Parathyroid adenoma (tissue), 2 donors: ENCODE measurements at regions not wholly inside any gene's neighbourhood (a gene's known extent, or its start where the extent isn't known, plus 50 kb on each side); places are given as distances from the start of the nearest gene placed in this dataset.

ENCODE experiments used
- H2AFZ ChIP-seq: fragments of 300-600 bp; sonication (generic); one replicate; pipeline ENCODE4 v1.7.0; 2017; ENCODE audit warnings: antibody characterized with exemption, mild to moderate bottlenecking
- H3K27ac ChIP-seq: fragments of 300-600 bp; sonication (generic); one replicate; pipeline ENCODE4 v1.7.0; 2017
- H3K27me3 ChIP-seq: fragments of 300-600 bp; sonication (generic); one replicate; pipeline ENCODE4 v1.7.0; 2017; ENCODE audit warnings: low read length; ENCODE audit not compliant: control insufficient read depth, insufficient read depth
- H3K36me3 ChIP-seq: fragments of 300-600 bp; sonication (generic); one replicate; pipeline ENCODE4 v1.7.0; 2017; ENCODE audit warnings: low read length; ENCODE audit not compliant: control insufficient read depth, insufficient read depth
- H3K4me1 ChIP-seq: fragments of 300-600 bp; sonication (generic); one replicate; pipeline ENCODE4 v1.7.0; 2017; ENCODE audit warnings: control low read depth
- H3K4me2 ChIP-seq: fragments of 300-600 bp; sonication (generic); one replicate; pipeline ENCODE4 v1.7.0; 2017; ENCODE audit warnings: low read length
- H3K4me3 ChIP-seq: fragments of 300-600 bp; sonication (generic); one replicate; pipeline ENCODE4 v1.7.0; 2017; ENCODE audit warnings: low read depth, low read length
- H3K79me2 ChIP-seq: fragments of 300-600 bp; sonication (generic); one replicate; pipeline ENCODE4 v1.7.0; 2017; ENCODE audit warnings: control low read depth
- H3K9ac ChIP-seq: fragments of 300-600 bp; sonication (generic); one replicate; pipeline ENCODE4 v1.7.0; 2017; ENCODE audit warnings: mild to moderate bottlenecking
- H3K9me3 ChIP-seq: fragments of 300-600 bp; sonication (generic); one replicate; pipeline ENCODE4 v1.7.0; 2017; ENCODE audit warnings: low read length; ENCODE audit not compliant: control insufficient read depth
- TF ChIP-seq, protein P1 (sequence below): fragments of 300-600 bp; sonication (generic); IDR thresholded peaks from one replicate; pipeline ENCODE4 v1.7.0; 2017; ENCODE audit warnings: antibody characterized with exemption, mild to moderate bottlenecking
- donor health status: primary hyperparathyroidism.

GRCh38 chr2:37782721-37783371, 111.4 kb upstream of the CDC42EP3 start:
- H3K27me3 ChIP-seq = no peaks in the 10 kb centered on the region
- TF ChIP-seq, protein P1, sequence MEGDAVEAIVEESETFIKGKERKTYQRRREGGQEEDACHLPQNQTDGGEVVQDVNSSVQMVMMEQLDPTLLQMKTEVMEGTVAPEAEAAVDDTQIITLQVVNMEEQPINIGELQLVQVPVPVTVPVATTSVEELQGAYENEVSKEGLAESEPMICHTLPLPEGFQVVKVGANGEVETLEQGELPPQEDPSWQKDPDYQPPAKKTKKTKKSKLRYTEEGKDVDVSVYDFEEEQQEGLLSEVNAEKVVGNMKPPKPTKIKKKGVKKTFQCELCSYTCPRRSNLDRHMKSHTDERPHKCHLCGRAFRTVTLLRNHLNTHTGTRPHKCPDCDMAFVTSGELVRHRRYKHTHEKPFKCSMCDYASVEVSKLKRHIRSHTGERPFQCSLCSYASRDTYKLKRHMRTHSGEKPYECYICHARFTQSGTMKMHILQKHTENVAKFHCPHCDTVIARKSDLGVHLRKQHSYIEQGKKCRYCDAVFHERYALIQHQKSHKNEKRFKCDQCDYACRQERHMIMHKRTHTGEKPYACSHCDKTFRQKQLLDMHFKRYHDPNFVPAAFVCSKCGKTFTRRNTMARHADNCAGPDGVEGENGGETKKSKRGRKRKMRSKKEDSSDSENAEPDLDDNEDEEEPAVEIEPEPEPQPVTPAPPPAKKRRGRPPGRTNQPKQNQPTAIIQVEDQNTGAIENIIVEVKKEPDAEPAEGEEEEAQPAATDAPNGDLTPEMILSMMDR = no peak
- no peaks in the 10 kb centered on the region for H3K36me3 ChIP-seq
- H3K79me2 ChIP-seq = no peaks in the 10 kb centered on the region
- no peak overlapping the region for H3K4me2 ChIP-seq
- no peak overlapping the region for H3K4me3 ChIP-seq
- no peaks in the 10 kb centered on the region for H3K9me3 ChIP-seq
- no peaks in the 10 kb centered on the region for H3K4me1 ChIP-seq
- H2AFZ ChIP-seq = no peak overlapping the region
- no peak overlapping the region for H3K9ac ChIP-seq
- no peak overlapping the region for H3K27ac ChIP-seq

DNA sequence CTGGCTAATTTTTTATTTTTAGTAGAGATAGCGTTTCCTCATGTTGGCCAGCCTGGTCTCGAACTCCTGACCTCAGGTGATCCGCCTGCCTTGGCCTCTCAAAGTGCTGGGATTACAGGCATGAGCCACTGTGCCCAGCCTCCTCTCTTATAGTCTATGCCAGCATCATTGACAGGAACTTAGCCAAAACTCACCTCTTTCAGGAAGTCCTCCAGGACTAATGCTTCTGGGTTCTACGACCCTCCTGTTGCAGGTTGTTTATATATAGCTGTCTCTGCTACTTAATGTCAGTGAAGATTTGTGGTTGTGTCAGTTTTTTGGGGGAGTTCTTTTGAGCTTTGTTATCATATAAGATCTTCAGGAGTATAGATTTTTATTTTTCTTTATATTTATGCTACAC, 112.1 kb upstream of the CDC42EP3 start:
- TF ChIP-seq, protein P1 = no peak
- no peak overlapping the region for H3K27ac ChIP-seq
- no peak overlapping the region for H3K4me2 ChIP-seq
- H3K27me3 ChIP-seq = no peaks in the 10 kb centered on the region
- H3K79me2 ChIP-seq = no peaks in the 10 kb centered on the region
- H3K4me1 ChIP-seq = no peaks in the 10 kb centered on the region
- H2AFZ ChIP-seq = no peak overlapping the region
- no peak overlapping the region for H3K9ac ChIP-seq
- no peaks in the 10 kb centered on the region for H3K36me3 ChIP-seq
- H3K4me3 ChIP-seq = no peak overlapping the region
- H3K9me3 ChIP-seq = no peaks in the 10 kb centered on the region

DNA sequence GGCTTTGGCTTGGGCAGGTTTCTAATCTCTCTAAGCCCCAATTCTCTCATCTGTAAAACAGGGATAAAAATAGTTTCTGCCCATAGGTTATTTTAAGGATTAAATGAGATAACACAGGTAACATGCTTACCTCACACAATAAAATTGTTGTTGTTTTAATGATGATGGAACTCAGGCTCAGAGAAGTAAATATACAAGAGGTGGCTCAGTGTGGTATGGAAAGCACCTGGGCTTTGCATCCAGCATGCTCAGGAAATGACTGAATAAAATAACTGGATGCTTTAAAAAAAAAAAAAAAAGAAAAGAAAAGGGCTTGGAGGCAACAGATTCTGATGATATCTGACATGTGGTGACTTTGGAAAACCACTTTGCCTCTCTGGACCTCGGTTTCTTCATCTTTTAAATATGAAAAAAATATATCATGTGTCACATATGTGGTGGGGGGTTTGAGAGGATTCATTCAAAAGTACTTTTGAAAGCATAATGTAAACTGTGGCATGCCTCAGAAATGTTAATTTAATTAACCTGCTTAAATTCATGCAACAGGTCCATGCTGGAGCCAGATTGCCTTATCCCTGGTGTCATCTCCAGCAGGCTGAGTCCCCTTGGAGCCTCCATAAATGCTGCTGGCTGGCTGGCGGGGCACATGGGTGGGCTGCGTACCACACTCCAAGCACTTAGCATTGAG, 112.8 kb upstream of the CDC42EP3 start:
- no peaks in the 10 kb centered on the region for H3K79me2 ChIP-seq
- no peak overlapping the region for H3K4me2 ChIP-seq
- no peak overlapping the region for H3K4me3 ChIP-seq
- H3K27ac ChIP-seq = no peak overlapping the region
- no peaks in the 10 kb centered on the region for H3K36me3 ChIP-seq
- no peaks in the 10 kb centered on the region for H3K27me3 ChIP-seq
- H3K4me1 ChIP-seq = no peaks in the 10 kb centered on the region
- TF ChIP-seq, protein P1 = no peak
- H3K9ac ChIP-seq = no peak overlapping the region
- H3K9me3 ChIP-seq = no peaks in the 10 kb centered on the region
- no peak overlapping the region for H2AFZ ChIP-seq

DNA sequence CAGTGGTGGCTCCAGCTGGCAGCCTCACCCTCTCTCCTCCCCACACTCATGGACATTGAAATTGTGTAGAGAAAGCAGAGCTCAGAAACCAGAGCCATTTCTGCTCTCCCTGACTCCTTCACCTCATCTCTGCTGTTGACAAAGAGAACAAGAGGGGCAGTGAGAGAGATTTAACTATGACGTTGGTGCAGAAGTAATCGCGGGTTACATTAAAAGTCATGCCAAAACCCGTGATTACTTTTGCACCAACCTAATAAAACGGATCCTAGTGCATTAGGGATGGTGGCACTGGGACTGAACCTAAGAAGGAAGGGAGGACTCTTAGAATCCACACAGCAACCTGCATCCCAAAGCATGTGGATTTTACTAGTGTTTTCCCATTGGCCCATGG, 113.3 kb upstream of the CDC42EP3 start:
- H3K27ac ChIP-seq = no peak overlapping the region
- no peaks in the 10 kb centered on the region for H3K36me3 ChIP-seq
- H3K27me3 ChIP-seq = no peaks in the 10 kb centered on the region
- no peak overlapping the region for H2AFZ ChIP-seq
- H3K4me3 ChIP-seq = no peak overlapping the region
- TF ChIP-seq, protein P1 = no peak
- H3K9me3 ChIP-seq = no peaks in the 10 kb centered on the region
- no peak overlapping the region for H3K9ac ChIP-seq
- H3K4me2 ChIP-seq = no peak overlapping the region
- H3K79me2 ChIP-seq = no peaks in the 10 kb centered on the region
- H3K4me1 ChIP-seq = no peaks in the 10 kb centered on the region
